ENCODE measurements at regions not wholly inside any gene's neighbourhood (a gene's known extent, or its start where the extent isn't known, plus 50 kb on each side); places are given as distances from the start of the nearest gene placed in this dataset.

- Histone ChIP-seq H3K4me2 (ENCODE audit: insufficient read depth, low read length) (no peak overlapping the region), H3K27me3 (ENCODE audit: control insufficient read depth in 2 of 2, insufficient read depth in 2 of 2, low read length in 2 of 2) (no peaks in the 10 kb centered on the region), H3K79me2 (ENCODE audit: control insufficient read depth, insufficient read depth, low read length) (no peaks in the 10 kb centered on the region), H3K9me3 (replicated peaks; ENCODE audit: control insufficient read depth, insufficient read depth, low read length) (no peaks in the 10 kb centered on the region), H3K9me1 (replicated peaks; ENCODE audit: control insufficient read depth, extremely low read depth, insufficient read depth, low read length) (no peaks in the 10 kb centered on the region), H2AFZ (ENCODE audit: low read depth, low read length) (no peak overlapping the region), H3K36me3 (ENCODE audit: control insufficient read depth in 2 of 2, extremely low read depth in 1 of 2, insufficient read depth in 2 of 2, low read length in 2 of 2) (no peaks in the 10 kb centered on the region), H4K20me1 (replicated peaks; ENCODE audit: control insufficient read depth, extremely low read depth, insufficient read depth, low read length) (no peaks in the 10 kb centered on the region), H3K27ac (ENCODE audit: insufficient read depth, low read depth, low read length) (no peak overlapping the region), H3K4me3 (replicated peaks in 1 of 3; ENCODE audit: insufficient read depth in 1 of 3, low read depth in 1 of 3, low read length in 3 of 3) (no peak overlapping the region), H3K9ac (replicated peaks; ENCODE audit: extremely low read depth, insufficient read depth, low read length) (no peak overlapping the region), H3K4me1 (ENCODE audit: control insufficient read depth, extremely low read depth, insufficient read depth, low read length) (no peaks in the 10 kb centered on the region)
- TF ChIP-seq MAX (IDR thresholded peaks at IDR 0.05; ENCODE audit: insufficient read depth, insufficient read length) = no peak
- no peak for TF ChIP-seq FOS (IDR thresholded peaks at IDR 0.05; ENCODE audit: borderline replicate concordance, insufficient read depth, low read length)
- no peak for TF ChIP-seq CTCF (IDR thresholded peaks at IDR 0.05; ENCODE audit: extremely low read depth in 1 of 2, insufficient read depth in 1 of 2, low read depth in 1 of 2, low read length in 2 of 2)
- TF ChIP-seq POLR2AphosphoS5 (IDR thresholded peaks at IDR 0.05; ENCODE audit: insufficient read depth, low read depth, low read length) = no peak
- TF ChIP-seq JUN (IDR thresholded peaks at IDR 0.05; ENCODE audit: borderline replicate concordance, insufficient read depth, insufficient read length, low read depth) = no peak
- TF ChIP-seq POLR2A (IDR thresholded peaks at IDR 0.05; ENCODE audit: low read depth, low read length) = no peak
- TF ChIP-seq MYC (IDR thresholded peaks at IDR 0.05; ENCODE audit: low read depth, low read length) = no peak
- no peak for TF ChIP-seq EZH2 (IDR thresholded peaks at IDR 0.05; ENCODE audit: borderline replicate concordance, low read depth, low read length, severe bottlenecking)
- no peak for TF ChIP-seq GATA2 (IDR thresholded peaks at IDR 0.05; ENCODE audit: insufficient read depth, insufficient read length, low read depth, low read length)
- BruUV-seq (replicated peaks) = no TSS peak
- POLR2A ChIA-PET = no interaction called here
- CTCF ChIA-PET = no interaction called here
- dilution Hi-C loops (cut with MboI; ENCODE audit: extremely low pct_ligation_motif_present, low sequenced_read_pairs) = no loop called here
- FAIRE-seq (no peak), DNase-seq (ENCODE audit: low read depth, low spot score) (no peak)
- intact Hi-C loops (cut with micrococcal nuclease) = no loop called here
Observed at GRCh38 chr1:95407886-95408291, 173.9 kb downstream of the RWDD3 start.

Data from endothelial cell of umbilical vein (primary cell).